Keratinocyte (primary cell): ENCODE measurements at regions not wholly inside any gene's neighbourhood (a gene's known extent, or its start where the extent isn't known, plus 50 kb on each side); places are given as distances from the start of the nearest gene placed in this dataset.

ENCODE experiments used
- DNase-seq: peaks from one replicate; pipeline ENCODE4 v3.0.0-alpha.2; 2011; ENCODE audit warnings: low read depth, missing footprints, low spot score
- FAIRE-seq: peaks from 2 replicates; lab custom pipeline; 2011; peaks lifted over from hg19 to GRCh38; lab: Jason Lieb, UNC
- H2AFZ ChIP-seq: 2 replicates; pipeline ENCODE4 v1.6.0; 2012; ENCODE audit warnings: low read length, control low read depth, inconsistent platforms; ENCODE audit not compliant: control insufficient read depth
- H3K27ac ChIP-seq: 2 replicates; pipeline ENCODE4 v1.5.1; 2011; ENCODE audit warnings: low read length; ENCODE audit not compliant: control insufficient read depth, insufficient read depth
- H3K27me3 ChIP-seq: 3 replicates; pipeline ENCODE4 v1.6.0; 2011; ENCODE audit warnings: low read length; ENCODE audit not compliant: control insufficient read depth, insufficient read depth; ENCODE audit errors: extremely low read depth
- H3K36me3 ChIP-seq, 2 experiments: 2 replicates in 1 of 2; 3 replicates in 1 of 2; pipeline ENCODE4 v1.5.1; 2011; ENCODE audit warnings: low read length in 2 of 2, mild to moderate bottlenecking in 1 of 2; ENCODE audit not compliant: control insufficient read depth in 2 of 2, insufficient read depth in 2 of 2; ENCODE audit errors: extremely low read depth in 1 of 2
- H3K4me1 ChIP-seq: 3 replicates; pipeline ENCODE4 v1.5.1; 2011; ENCODE audit warnings: low read length; ENCODE audit not compliant: control insufficient read depth, insufficient read depth; ENCODE audit errors: extremely low read depth
- H3K4me2 ChIP-seq: 3 replicates; pipeline ENCODE4 v1.6.0; 2011; ENCODE audit warnings: low read depth, low read length; ENCODE audit not compliant: control insufficient read depth, insufficient read depth; ENCODE audit errors: extremely low read depth
- H3K4me3 ChIP-seq, 3 experiments: fragments of 200-600 bp in 1 of 3; sonication (generic) in 1 of 3; 2 replicates in 2 of 3; 3 replicates in 1 of 3; pipeline ENCODE4 v1.5.1; 2011 to 2016; ENCODE audit warnings: low read length in 3 of 3, mild to moderate bottlenecking in 3 of 3, control low read depth in 2 of 3, inconsistent platforms in 1 of 3, low read depth in 1 of 3, mixed read lengths in 1 of 3, mixed run types in 1 of 3, moderate library complexity in 1 of 3; ENCODE audit not compliant: control insufficient read depth in 2 of 3, insufficient read depth in 2 of 3; ENCODE audit errors: extremely low read depth in 1 of 3
- H3K79me2 ChIP-seq: 2 replicates; pipeline ENCODE4 v1.6.0; 2012; ENCODE audit warnings: low read length; ENCODE audit not compliant: control insufficient read depth, insufficient read depth
- H3K9ac ChIP-seq: 3 replicates; pipeline ENCODE4 v1.6.0; 2011; ENCODE audit warnings: low read length; ENCODE audit not compliant: control insufficient read depth, insufficient read depth; ENCODE audit errors: extremely low read depth
- H3K9me1 ChIP-seq: 3 replicates; pipeline ENCODE4 v1.6.0; 2011; ENCODE audit warnings: low read length; ENCODE audit not compliant: control insufficient read depth, insufficient read depth; ENCODE audit errors: extremely low read depth
- H3K9me3 ChIP-seq: 2 replicates; pipeline ENCODE4 v1.5.1; 2012; ENCODE audit warnings: low read depth, low read length; ENCODE audit not compliant: control insufficient read depth
- H4K20me1 ChIP-seq: 3 replicates; pipeline ENCODE4 v1.6.0; 2011; ENCODE audit warnings: low read length; ENCODE audit not compliant: control insufficient read depth, insufficient read depth; ENCODE audit errors: extremely low read depth
- CTCF ChIP-seq, 3 experiments: IDR thresholded peaks in 1 of 3; conservative IDR thresholded peaks in 1 of 3; optimal IDR thresholded peaks in 1 of 3; 2 replicates in 2 of 3; 3 replicates in 1 of 3; pipeline versions ENCODE3 to v1.5.1; 2011; ENCODE audit warnings: low read length in 3 of 3, mild to moderate bottlenecking in 3 of 3, moderate library complexity in 2 of 3, control low read depth in 1 of 3, inconsistent platforms in 1 of 3; ENCODE audit not compliant: insufficient read depth in 2 of 3; ENCODE audit errors: extremely low read depth in 1 of 3
- EZH2 ChIP-seq: IDR thresholded peaks from one replicate; pipeline ENCODE4 v1.6.1; 2012; ENCODE audit warnings: inconsistent platforms, mild to moderate bottlenecking, low read length, moderate library complexity
- dilution Hi-C: fragments of 300-500 bp; cut with MboI; formaldehyde crosslinking; loops from one replicate; pipeline ENCODE4 v1.7.0; 2020; ENCODE audit warnings: low sequenced_read_pairs; ENCODE audit not compliant: extremely low pct_ligation_motif_present
- small RNA-seq, 3 experiments: library from RNA; depleted of rRNA; stranded (forward); fragments of <200 nt; gene quantifications; one replicate each; pipeline ENCODE3, GENCODE V24; 2012; ENCODE audit warnings: low read depth in 3 of 3, low replicate concordance in 1 of 3; ENCODE audit not compliant: insufficient read length in 3 of 3

DNA sequence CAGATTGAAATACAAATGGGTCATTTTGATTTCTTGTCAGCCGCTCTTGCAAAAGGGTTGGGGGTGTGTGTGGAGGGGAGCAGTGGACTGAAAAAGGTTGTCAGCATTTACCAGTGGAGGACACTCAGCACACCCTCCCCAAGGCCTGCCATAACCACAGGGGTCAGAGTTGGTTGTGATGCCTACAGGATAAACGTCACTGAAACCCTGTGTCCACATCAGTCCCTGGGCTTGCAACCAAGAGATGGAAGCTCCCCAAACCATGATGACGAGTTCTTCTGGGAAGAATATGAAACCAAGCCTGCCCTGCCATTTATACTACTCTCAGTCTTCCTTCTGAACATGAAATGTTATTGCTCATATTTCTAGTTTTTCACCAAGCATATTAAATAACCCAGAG is 54.0 kb upstream of the UMPS start:
- H3K9me1 ChIP-seq = no peaks in the 10 kb centered on the region
- no peaks in the 10 kb centered on the region for H3K79me2 ChIP-seq
- no peak overlapping the region for H2AFZ ChIP-seq
- no peaks in the 10 kb centered on the region for H4K20me1 ChIP-seq
- no peak overlapping the region for H3K4me2 ChIP-seq
- no peaks in the 10 kb centered on the region for H3K4me1 ChIP-seq
- H3K36me3 ChIP-seq = no peaks in the 10 kb centered on the region
- no peak for FAIRE-seq
- DNase-seq = no peak
- H3K9me3 ChIP-seq = no peaks in the 10 kb centered on the region
- no peaks in the 10 kb centered on the region for H3K27me3 ChIP-seq
- H3K27ac ChIP-seq = no peak overlapping the region
- no peak overlapping the region for H3K4me3 ChIP-seq
- no peak for TF ChIP-seq EZH2
- TF ChIP-seq CTCF (optimal IDR thresholded peaks at IDR 0.05 in 1 of 3, IDR thresholded peaks at IDR 0.05 in 1 of 3, conservative IDR thresholded peaks at IDR 0.05 in 1 of 3; ENCODE audit: extremely low read depth in 1 of 3, insufficient read depth in 2 of 3, low read length in 3 of 3) = no peak
- dilution Hi-C loops = no loop called here
- H3K9ac ChIP-seq = no peak overlapping the region

DNA sequence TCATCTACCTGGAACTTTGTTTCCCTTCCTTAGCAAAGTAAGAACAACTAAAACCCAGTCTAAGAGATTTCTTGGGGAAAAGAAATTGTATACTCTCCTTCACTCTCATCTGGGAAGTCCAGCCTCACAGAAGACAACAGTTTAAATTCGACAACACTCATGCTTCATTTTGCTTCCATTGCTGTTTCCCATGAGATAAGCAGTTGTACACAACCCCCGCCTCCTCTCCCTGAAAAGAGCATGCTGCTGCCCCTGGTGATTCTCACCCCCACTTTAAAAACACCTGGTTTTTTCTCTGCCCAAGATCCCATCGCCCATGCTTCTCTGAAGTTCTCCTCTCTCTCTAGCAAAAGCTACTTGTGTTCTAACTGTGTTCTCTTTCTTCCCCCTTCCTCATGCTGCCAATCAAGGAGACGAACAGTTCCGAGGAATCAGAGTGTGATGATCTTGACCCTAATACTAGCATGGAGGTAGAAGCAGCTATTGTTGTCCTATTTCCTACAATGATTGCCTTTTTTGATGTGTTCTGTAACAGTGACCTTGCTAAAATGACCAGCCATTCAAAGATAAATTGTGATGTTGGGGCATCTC is 51.1 kb upstream of the UMPS start:
- no peaks in the 10 kb centered on the region for H3K36me3 ChIP-seq
- no peak overlapping the region for H2AFZ ChIP-seq
- TF ChIP-seq EZH2 (no peak), CTCF (optimal IDR thresholded peaks at IDR 0.05 in 1 of 3, IDR thresholded peaks at IDR 0.05 in 1 of 3, conservative IDR thresholded peaks at IDR 0.05 in 1 of 3; ENCODE audit: extremely low read depth in 1 of 3, insufficient read depth in 2 of 3, low read length in 3 of 3) (no peak)
- H3K9me3 ChIP-seq = no peaks in the 10 kb centered on the region
- DNase-seq = no peak
- H3K9ac ChIP-seq = no peak overlapping the region
- no peak overlapping the region for H3K4me2 ChIP-seq
- H3K4me1 ChIP-seq = no peaks in the 10 kb centered on the region
- H4K20me1 ChIP-seq = no peaks in the 10 kb centered on the region
- FAIRE-seq = no peak
- H3K9me1 ChIP-seq = no peaks in the 10 kb centered on the region
- no peak overlapping the region for H3K4me3 ChIP-seq
- no peaks in the 10 kb centered on the region for H3K27me3 ChIP-seq
- dilution Hi-C loops = no loop called here
- H3K79me2 ChIP-seq = no peaks in the 10 kb centered on the region
- no peak overlapping the region for H3K27ac ChIP-seq

Small RNAs in the stretch of these regions (small RNA-seq; reads per million reads assigned to genes)
- gene MIR5002 (0 reads per million in 3 experiments), gene MIR6083 (0 reads per million in 3 experiments), gene RNU6-143P (0 reads per million in 3 experiments)
